22Rv1 (cell line): ENCODE measurements at regions not wholly inside any gene's neighbourhood (a gene's known extent, or its start where the extent isn't known, plus 50 kb on each side); places are given as distances from the start of the nearest gene placed in this dataset.

Experiments used
- ZFX ChIP-seq: fragments of 450-650 bp; IDR thresholded peaks from 2 replicates; pipeline ENCODE4 v1.6.1; 2017; ENCODE audit warnings: antibody characterized with exemption, borderline replicate concordance
- TF ChIP-seq, protein P1 (sequence below): fragments of 450-650 bp; IDR thresholded peaks from 2 replicates; pipeline ENCODE4 v1.5.1; 2017; ENCODE audit warnings: mild to moderate bottlenecking

DNA sequence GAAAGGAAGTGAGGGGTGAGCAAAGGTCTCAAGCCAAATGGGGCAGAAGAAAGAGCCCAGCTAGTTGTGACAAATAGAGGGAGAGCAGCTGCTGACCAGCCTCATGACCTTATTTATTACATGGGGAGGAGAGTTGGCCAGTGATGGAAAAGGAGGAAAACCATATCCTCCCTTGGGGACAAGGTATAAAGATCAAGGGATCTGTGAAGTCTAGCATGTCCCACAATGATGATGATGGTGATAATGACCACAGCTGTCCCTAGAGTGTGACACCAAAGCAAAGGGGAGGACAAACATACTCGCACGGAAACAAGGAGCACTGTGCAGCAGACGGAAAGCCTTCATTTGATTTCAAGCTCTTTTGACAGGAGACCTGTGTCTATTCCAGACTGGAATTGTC is 190.4 kb upstream of the MCHR2 start:
- TF ChIP-seq, protein P1, sequence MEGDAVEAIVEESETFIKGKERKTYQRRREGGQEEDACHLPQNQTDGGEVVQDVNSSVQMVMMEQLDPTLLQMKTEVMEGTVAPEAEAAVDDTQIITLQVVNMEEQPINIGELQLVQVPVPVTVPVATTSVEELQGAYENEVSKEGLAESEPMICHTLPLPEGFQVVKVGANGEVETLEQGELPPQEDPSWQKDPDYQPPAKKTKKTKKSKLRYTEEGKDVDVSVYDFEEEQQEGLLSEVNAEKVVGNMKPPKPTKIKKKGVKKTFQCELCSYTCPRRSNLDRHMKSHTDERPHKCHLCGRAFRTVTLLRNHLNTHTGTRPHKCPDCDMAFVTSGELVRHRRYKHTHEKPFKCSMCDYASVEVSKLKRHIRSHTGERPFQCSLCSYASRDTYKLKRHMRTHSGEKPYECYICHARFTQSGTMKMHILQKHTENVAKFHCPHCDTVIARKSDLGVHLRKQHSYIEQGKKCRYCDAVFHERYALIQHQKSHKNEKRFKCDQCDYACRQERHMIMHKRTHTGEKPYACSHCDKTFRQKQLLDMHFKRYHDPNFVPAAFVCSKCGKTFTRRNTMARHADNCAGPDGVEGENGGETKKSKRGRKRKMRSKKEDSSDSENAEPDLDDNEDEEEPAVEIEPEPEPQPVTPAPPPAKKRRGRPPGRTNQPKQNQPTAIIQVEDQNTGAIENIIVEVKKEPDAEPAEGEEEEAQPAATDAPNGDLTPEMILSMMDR = no peak
- no peak for TF ChIP-seq ZFX
